Panc1 (cell line): ENCODE measurements at regions not wholly inside any gene's neighbourhood (a gene's known extent, or its start where the extent isn't known, plus 50 kb on each side); places are given as distances from the start of the nearest gene placed in this dataset.
"Not testable (repeated sequence)": the region's sequence is repeated elsewhere in the genome, so short reads cannot be mapped to it uniquely, and the experiment has no call there.

Experiments
- ATAC-seq: fragments of 200-7000 bp; cut with Tn5 transposase; 2 replicates; pipeline ENCODE4 v1.9.1; 2020; ENCODE audit warnings: mild to moderate bottlenecking, moderate library complexity
- BruUV-seq: library from RNA; stranded (reverse); fragments of 400-500 nt; replicated peaks from 2 replicates; lab custom pipeline; 2021; lab: Mats Ljungman, UMichigan
- CTCF ChIA-PET: fragments of 300-600 bp; sonication (Branson Sonifier 250); formaldehyde crosslinking; loops from one replicate; lab custom pipeline; 2022; ENCODE audit warnings: antibody characterized with exemption; lab: Charles Lee
- POLR2A ChIA-PET: fragments of 300-600 bp; sonication (Branson Sonifier 250); formaldehyde crosslinking; loops from one replicate; lab custom pipeline; 2022; ENCODE audit warnings: antibody characterized with exemption; lab: Charles Lee
- DNase-seq: peaks from one replicate; pipeline ENCODE4 v3.0.0-alpha.2; 2010; ENCODE audit warnings: low read depth, low spot score
- H3K27ac ChIP-seq: 2 replicates; pipeline ENCODE4 v1.5.1; 2011; ENCODE audit warnings: mild to moderate bottlenecking, low read length, inconsistent platforms
- H3K27me3 ChIP-seq: fragments of 200-500 bp; sonication (Bioruptor generic); 2 replicates; pipeline ENCODE4 v1.6.0; 2014; ENCODE audit warnings: low read length, inconsistent platforms; ENCODE audit not compliant: control insufficient read depth, insufficient read depth
- H3K36me3 ChIP-seq: fragments of 200-500 bp; sonication (Bioruptor generic); 2 replicates; pipeline ENCODE4 v1.5.1; 2014; ENCODE audit warnings: inconsistent platforms, mild to moderate bottlenecking, low read length, moderate library complexity; ENCODE audit not compliant: control insufficient read depth, insufficient read depth
- H3K4me1 ChIP-seq: 2 replicates; pipeline ENCODE4 v1.5.1; 2011; ENCODE audit warnings: inconsistent platforms, mild to moderate bottlenecking, low read length, moderate library complexity; ENCODE audit not compliant: control insufficient read depth, insufficient read depth
- H3K4me3 ChIP-seq, 2 experiments: 2 replicates each; pipeline ENCODE4 v1.5.1; 2011 to 2012; ENCODE audit warnings: low read depth in 2 of 2, low read length in 2 of 2, mild to moderate bottlenecking in 2 of 2, inconsistent platforms in 1 of 2, moderate library complexity in 1 of 2
- H3K9me3 ChIP-seq: fragments of 200-500 bp; sonication (Bioruptor generic); 2 replicates; pipeline ENCODE4 v1.5.1; 2014; ENCODE audit warnings: low read depth, mild to moderate bottlenecking, inconsistent platforms, low read length, moderate library complexity; ENCODE audit not compliant: control insufficient read depth, insufficient read depth
- CTCF ChIP-seq: fragments of 450-650 bp; IDR thresholded peaks from 2 replicates; pipeline ENCODE4 v1.5.1; 2017; ENCODE audit warnings: mild to moderate bottlenecking
- POLR2AphosphoS5 ChIP-seq: IDR thresholded peaks from 2 replicates; pipeline ENCODE4 v1.6.1; 2012; ENCODE audit warnings: mild to moderate bottlenecking, low read depth, low read length, moderate library complexity
- REST ChIP-seq, 2 experiments: IDR thresholded peaks; 2 replicates each; pipeline ENCODE4 v1.6.1; 2011 to 2012; ENCODE audit warnings: low read depth in 2 of 2, control low read depth in 1 of 2, low read length in 1 of 2, mild to moderate bottlenecking in 1 of 2, moderate library complexity in 1 of 2; ENCODE audit not compliant: insufficient read depth in 1 of 2
- SIN3A ChIP-seq: IDR thresholded peaks from 2 replicates; pipeline ENCODE4 v1.6.1; 2012; ENCODE audit warnings: low read depth, mild to moderate bottlenecking, low read length, moderate library complexity, borderline replicate concordance; ENCODE audit not compliant: insufficient read depth
- TCF7L2 ChIP-seq: IDR thresholded peaks from 2 replicates; pipeline ENCODE4 v1.6.1; 2011; ENCODE audit warnings: mild to moderate bottlenecking, low read depth, low read length, inconsistent platforms
- in situ Hi-C: cut with HindIII; loops from 2 replicates; pipeline ENCODE4 v1.10.0; 2016; ENCODE audit warnings: low sequenced_read_pairs, low pct_unique_long_range_greater_than_20kb
- intact Hi-C: fragments of 100-400 bp; cut with micrococcal nuclease; formaldehyde crosslinking; loops from one replicate; pipeline ENCODE4 v1.10.0; 2022; ENCODE audit not compliant: unreplicated experiment

GRCh38 chr7:1356853-1357252 is 102.4 kb downstream of the MICALL2 start:
- H3K4me3 ChIP-seq, H3K4me1 ChIP-seq, H3K9me3 ChIP-seq, in situ Hi-C loops, H3K36me3 ChIP-seq, intact Hi-C loops, ATAC-seq, H3K27me3 ChIP-seq, DNase-seq, BruUV-seq, POLR2A ChIA-PET, CTCF ChIA-PET, H3K27ac ChIP-seq: not testable (repeated sequence)

- H3K9me3 ChIP-seq, H3K4me3 ChIP-seq, BruUV-seq, H3K36me3 ChIP-seq, intact Hi-C loops, H3K27me3 ChIP-seq, H3K4me1 ChIP-seq, POLR2A ChIA-PET, in situ Hi-C loops, ATAC-seq, CTCF ChIA-PET, DNase-seq, H3K27ac ChIP-seq: not testable (repeated sequence)
Observed at GRCh38 chr7:1357260-1357600, 102.0 kb downstream of the MICALL2 start.

- H3K4me3 ChIP-seq, result no peak overlapping the region
- in situ Hi-C loops, result no loop called here
- no peak for DNase-seq
Observed at GRCh38 chr7:1357601-1358271, 101.5 kb downstream of the MICALL2 start.

More at GRCh38 chr7:1357601-1358271, 101.5 kb downstream of the MICALL2 start:
- TF ChIP-seq SIN3A (no peak), POLR2AphosphoS5 (no peak), TCF7L2 (no peak), REST (IDR thresholded peaks at IDR 0.05; ENCODE audit: insufficient read depth in 1 of 2, low read depth in 2 of 2, low read length in 1 of 2) (no peak), CTCF (no peak)
- no TSS peak for BruUV-seq
- H3K27me3 ChIP-seq, result no peaks in the 10 kb centered on the region
- H3K9me3 ChIP-seq, result no peaks in the 10 kb centered on the region
- H3K27ac ChIP-seq, result no peak overlapping the region
- POLR2A ChIA-PET, result no interaction called here
- no peaks in the 10 kb centered on the region for H3K36me3 ChIP-seq
- peaks cover 3% of the 10 kb centered on the region; the same call in 1 of the 2 replicates for H3K4me1 ChIP-seq
- intact Hi-C loops, result no loop called here
- CTCF ChIA-PET, result no interaction called here
- ATAC-seq, result 0 out of 2 replicates have a peak, but pooled peaks have one; percentile 14
